Mesenchymal stem cell (in vitro differentiated cells and primary cell): ENCODE measurements at regions not wholly inside any gene's neighbourhood (a gene's known extent, or its start where the extent isn't known, plus 50 kb on each side); places are given as distances from the start of the nearest gene placed in this dataset.

Experiments
- DNase-seq: peaks from one replicate; pipeline ENCODE4 v3.0.0-alpha.2; 2013
- H2AFZ ChIP-seq: one replicate; pipeline ENCODE4 v1.6.1; 2013; ENCODE audit warnings: low read depth, mild to moderate bottlenecking, control low read depth, inconsistent platforms, low read length, moderate library complexity
- H2AK5ac ChIP-seq: 2 replicates; pipeline ENCODE4 v1.6.1; 2013; ENCODE audit warnings: low read length, moderate library complexity, mild to moderate bottlenecking, inconsistent platforms; ENCODE audit not compliant: severe bottlenecking
- H2BK120ac ChIP-seq: one replicate; pipeline ENCODE4 v1.6.1; 2013; ENCODE audit warnings: low read depth, mild to moderate bottlenecking, inconsistent platforms, low read length, moderate library complexity
- H2BK12ac ChIP-seq, 2 experiments: one replicate each; pipeline ENCODE4 v1.6.1; 2013; ENCODE audit warnings: inconsistent platforms in 2 of 2, low read length in 2 of 2, mild to moderate bottlenecking in 2 of 2, moderate library complexity in 2 of 2, control low read depth in 1 of 2
- H2BK15ac ChIP-seq: one replicate; pipeline ENCODE4 v1.6.1; 2013; ENCODE audit warnings: mild to moderate bottlenecking, low read depth, inconsistent platforms; ENCODE audit not compliant: poor library complexity, severe bottlenecking
- H2BK5ac ChIP-seq: 2 replicates; pipeline ENCODE4 v1.6.1; 2013; ENCODE audit warnings: low read depth, mild to moderate bottlenecking, low read length, control low read depth, inconsistent platforms; ENCODE audit not compliant: poor library complexity, severe bottlenecking
- H3K14ac ChIP-seq, 2 experiments: one replicate each; pipeline ENCODE4 v1.6.1; 2013; ENCODE audit warnings: inconsistent platforms in 2 of 2, low read length in 2 of 2, control low read depth in 1 of 2, mild to moderate bottlenecking in 1 of 2, moderate library complexity in 1 of 2
- H3K18ac ChIP-seq, 2 experiments: one replicate each; pipeline ENCODE4 v1.6.1; 2013; ENCODE audit warnings: inconsistent platforms in 2 of 2, low read length in 2 of 2, control low read depth in 1 of 2, low read depth in 1 of 2, mild to moderate bottlenecking in 1 of 2
- H3K23ac ChIP-seq, 2 experiments: one replicate each; pipeline ENCODE4 v1.6.1; 2013; ENCODE audit warnings: inconsistent platforms in 2 of 2, low read length in 2 of 2, mild to moderate bottlenecking in 2 of 2, moderate library complexity in 2 of 2, control low read depth in 1 of 2
- H3K27ac ChIP-seq: 2 replicates; pipeline ENCODE4 v1.5.1; 2013; ENCODE audit warnings: mild to moderate bottlenecking, moderate library complexity, low read length, control low read depth, inconsistent platforms; ENCODE audit not compliant: poor library complexity, severe bottlenecking
- H3K27me3 ChIP-seq, 2 experiments: 2 replicates each; pipeline versions ENCODE4 v1.6.1 to v1.7.0; 2013; ENCODE audit warnings: low read length in 2 of 2, mild to moderate bottlenecking in 2 of 2, moderate library complexity in 2 of 2, control low read depth in 1 of 2, inconsistent platforms in 1 of 2; ENCODE audit not compliant: control insufficient read depth in 1 of 2, insufficient read depth in 1 of 2
- H3K36me3 ChIP-seq, 2 experiments: 2 replicates each; pipeline versions ENCODE4 v1.6.1 to v1.7.0; 2013; ENCODE audit warnings: low read length in 2 of 2, control low read depth in 1 of 2, inconsistent platforms in 1 of 2, low read depth in 1 of 2, mild to moderate bottlenecking in 1 of 2; ENCODE audit not compliant: insufficient read depth in 2 of 2, control insufficient read depth in 1 of 2
- H3K4ac ChIP-seq, 2 experiments: one replicate each; pipeline ENCODE4 v1.6.1; 2013; ENCODE audit warnings: inconsistent platforms in 2 of 2, low read length in 2 of 2, mild to moderate bottlenecking in 2 of 2, moderate library complexity in 2 of 2, control low read depth in 1 of 2, low read depth in 1 of 2
- H3K4me1 ChIP-seq: 2 replicates; pipeline ENCODE4 v1.6.1; 2013; ENCODE audit warnings: low read depth, low read length, control low read depth; ENCODE audit not compliant: control insufficient read depth, insufficient read depth
- H3K4me2 ChIP-seq: 2 replicates; pipeline ENCODE4 v1.6.1; 2013; ENCODE audit warnings: low read length, mild to moderate bottlenecking, inconsistent platforms; ENCODE audit not compliant: poor library complexity, severe bottlenecking
- H3K4me3 ChIP-seq, 2 experiments: 2 replicates each; pipeline versions ENCODE4 v1.5.1 to v1.7.0; 2013; ENCODE audit warnings: low read length in 2 of 2, mild to moderate bottlenecking in 2 of 2, control low read depth in 1 of 2, low read depth in 1 of 2; ENCODE audit not compliant: insufficient read depth in 1 of 2
- H3K79me1 ChIP-seq: replicated peaks from 2 replicates; pipeline ENCODE4 v1.6.1; 2013; ENCODE audit warnings: mild to moderate bottlenecking, control low read depth, low read length, inconsistent platforms; ENCODE audit not compliant: poor library complexity, severe bottlenecking
- H3K9ac ChIP-seq: 2 replicates; pipeline ENCODE4 v1.7.0; 2013; ENCODE audit warnings: mild to moderate bottlenecking, low read length, moderate library complexity
- H3K9me3 ChIP-seq: 2 replicates; pipeline ENCODE4 v1.7.0; 2013; ENCODE audit warnings: mild to moderate bottlenecking, low read length; ENCODE audit not compliant: control insufficient read depth
- H4K8ac ChIP-seq: one replicate; pipeline ENCODE4 v1.6.1; 2013; ENCODE audit warnings: inconsistent platforms, mild to moderate bottlenecking, low read length, moderate library complexity
- H4K91ac ChIP-seq: one replicate; pipeline ENCODE4 v1.6.1; 2013; ENCODE audit warnings: mild to moderate bottlenecking, low read length, inconsistent platforms
- WGBS: methylation state at CpG from one replicate; pipeline ENCODE4 v1.1.7; 2013; ENCODE audit warnings: mixed read lengths; 5-methylcytosine and 5-hydroxymethylcytosine counted together

GRCh38 chr2:121974897-121975661 is 219.6 kb downstream of the TSN start:
- Histone ChIP-seq H2BK120ac (no peak overlapping the region), H4K91ac (no peak overlapping the region), H3K4me1 (peaks cover 5% of the 10 kb centered on the region), H2BK5ac (no peak overlapping the region), H3K9ac (peak overlapping the region; percentile 55), H3K27me3 (peaks cover 5 to 33% of the 10 kb centered on the region in 2 experiments), H3K4me2 (peak overlapping the region; percentile 46), H3K14ac (no peak overlapping the region), H3K4me3 (peak overlapping the region in 1 of 2 experiments; percentile 75), H3K9me3 (no peaks in the 10 kb centered on the region), H2AFZ (peak overlapping the region; percentile 15), H3K4ac (no peak overlapping the region), H3K27ac (no peak overlapping the region), H4K8ac (peak overlapping the region; percentile 45), H2BK15ac (no peak overlapping the region), H3K23ac (no peak overlapping the region), H3K36me3 (no peaks in the 10 kb centered on the region), H3K18ac (no peak overlapping the region), H2AK5ac (no peak overlapping the region), H3K79me1 (no peaks in the 10 kb centered on the region), H2BK12ac (no peak overlapping the region)
- peak; percentile 73 for DNase-seq
- 9% methylated on average over 13 of the region's 13 CpGs for WGBS

GRCh38 chr2:121976926-121977325 is 221.5 kb downstream of the TSN start:
- Histone ChIP-seq H2BK15ac (no peak overlapping the region), H2AK5ac (no peak overlapping the region), H3K79me1 (no peaks in the 10 kb centered on the region), H3K9ac (no peak overlapping the region), H3K14ac (no peak overlapping the region), H2AFZ (no peak overlapping the region), H4K91ac (no peak overlapping the region), H2BK120ac (no peak overlapping the region), H2BK5ac (no peak overlapping the region), H3K18ac (no peak overlapping the region), H3K9me3 (no peaks in the 10 kb centered on the region), H3K4ac (no peak overlapping the region), H3K4me1 (peaks cover 5% of the 10 kb centered on the region), H3K4me3 (no peak overlapping the region), H2BK12ac (no peak overlapping the region), H3K23ac (no peak overlapping the region), H3K4me2 (no peak overlapping the region), H3K27ac (no peak overlapping the region), H3K27me3 (peaks cover 0 to 19% of the 10 kb centered on the region in 2 experiments), H3K36me3 (no peaks in the 10 kb centered on the region), H4K8ac (no peak overlapping the region)
- WGBS = 24% methylated on average over 3 of the region's 3 CpGs
- DNase-seq = no peak

- no peak overlapping the region for H3K14ac ChIP-seq
- no peak overlapping the region for H4K8ac ChIP-seq
- no peak overlapping the region for H4K91ac ChIP-seq
- no peak overlapping the region for H2BK5ac ChIP-seq
- H3K4me3 ChIP-seq = no peak overlapping the region
- H3K23ac ChIP-seq = no peak overlapping the region
- no peak overlapping the region for H2BK12ac ChIP-seq
- H3K79me1 ChIP-seq = no peaks in the 10 kb centered on the region
- peaks cover 0 to 17% of the 10 kb centered on the region in 2 experiments for H3K27me3 ChIP-seq
- no peak overlapping the region for H3K9ac ChIP-seq
- no peaks in the 10 kb centered on the region for H3K9me3 ChIP-seq
- no peak overlapping the region for H2AK5ac ChIP-seq
- H3K27ac ChIP-seq = no peak overlapping the region
- no peak overlapping the region for H3K18ac ChIP-seq
- WGBS = 68% methylated on average over 3 of the region's 3 CpGs
- no peak overlapping the region for H3K4ac ChIP-seq
- no peak for DNase-seq
- no peak overlapping the region for H3K4me2 ChIP-seq
- H2BK120ac ChIP-seq = no peak overlapping the region
- H2BK15ac ChIP-seq = no peak overlapping the region
- no peak overlapping the region for H2AFZ ChIP-seq
- peaks cover 5% of the 10 kb centered on the region for H3K4me1 ChIP-seq
- H3K36me3 ChIP-seq = no peaks in the 10 kb centered on the region
These were observed 221.9 kb downstream of the TSN start for GRCh38 chr2:121977326-121977725.

GRCh38 chr2:121992700-121993099 is 237.2 kb downstream of the TSN start:
- no peak overlapping the region for H2BK12ac ChIP-seq
- H3K23ac ChIP-seq = no peak overlapping the region
- no peak overlapping the region for H3K4me3 ChIP-seq
- H4K8ac ChIP-seq = no peak overlapping the region
- H2BK15ac ChIP-seq = no peak overlapping the region
- no peaks in the 10 kb centered on the region for H3K79me1 ChIP-seq
- H3K4ac ChIP-seq = no peak overlapping the region
- 37% methylated on average over 3 of the region's 3 CpGs for WGBS
- H3K4me1 ChIP-seq = no peaks in the 10 kb centered on the region
- DNase-seq = no peak
- H3K27ac ChIP-seq = no peak overlapping the region
- peaks cover 0 to 4% of the 10 kb centered on the region in 2 experiments for H3K27me3 ChIP-seq
- H3K9me3 ChIP-seq = peaks cover 12% of the 10 kb centered on the region
- H2BK5ac ChIP-seq = no peak overlapping the region
- no peak overlapping the region for H3K9ac ChIP-seq
- no peak overlapping the region for H3K4me2 ChIP-seq
- no peak overlapping the region for H2AK5ac ChIP-seq
- no peak overlapping the region for H3K18ac ChIP-seq
- no peak overlapping the region for H3K14ac ChIP-seq
- no peak overlapping the region for H2BK120ac ChIP-seq
- no peak overlapping the region for H2AFZ ChIP-seq
- no peak overlapping the region for H4K91ac ChIP-seq
- no peaks in the 10 kb centered on the region for H3K36me3 ChIP-seq
